GM18867 (cell line): ENCODE measurements at regions not wholly inside any gene's neighbourhood (a gene's known extent, or its start where the extent isn't known, plus 50 kb on each side); places are given as distances from the start of the nearest gene placed in this dataset.

Experiments
- ATAC-seq: cut with Tn5 transposase; IDR thresholded peaks from one replicate; pipeline ENCODE4 v1.9.1; 2021; ENCODE audit warnings: mild to moderate bottlenecking, moderate library complexity; ENCODE audit not compliant: unreplicated experiment

DNA sequence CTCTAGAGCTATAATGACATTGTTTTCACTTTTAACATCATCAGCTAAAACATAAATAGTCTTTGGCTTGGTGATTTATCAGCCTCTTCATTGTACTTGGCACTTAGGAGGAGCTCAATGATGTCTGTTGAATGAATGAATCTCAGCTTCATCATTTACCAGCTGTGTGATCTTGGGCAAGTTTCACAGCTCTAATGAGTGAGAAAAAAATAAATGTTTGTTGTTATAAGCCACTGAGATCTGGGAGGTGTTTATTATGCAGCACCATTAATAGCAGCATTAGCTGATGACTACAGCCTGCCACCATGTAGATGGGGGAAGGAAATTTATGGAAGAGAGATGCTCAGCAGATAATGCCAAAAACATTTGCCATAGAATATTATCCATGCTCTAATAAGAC is 63.6 kb upstream of the C1QTNF7 start:
- ATAC-seq: no peak

GRCh38 chr4:15365641-15366040 is 62.2 kb upstream of the C1QTNF7 start:
- no peak for ATAC-seq

DNA sequence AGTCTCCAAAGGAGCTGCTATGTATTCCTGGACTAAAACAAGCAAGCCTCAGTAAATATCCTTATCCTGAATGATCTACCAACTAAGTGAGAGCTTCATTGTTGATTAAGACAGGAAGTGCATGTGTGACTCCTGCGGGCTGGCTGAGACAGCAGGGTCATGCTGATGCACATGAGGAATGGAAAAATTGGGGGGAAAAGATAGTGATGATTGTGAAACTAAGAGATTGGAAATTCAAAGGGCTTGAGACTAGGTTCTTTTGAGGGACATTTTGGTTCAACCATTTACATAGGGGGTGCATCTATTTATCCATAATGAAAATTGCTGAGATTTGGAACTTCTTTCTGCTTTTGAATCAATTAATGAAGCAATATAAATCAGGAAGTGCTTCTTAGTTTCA is 61.1 kb upstream of the C1QTNF7 start:
- no peak for ATAC-seq

DNA sequence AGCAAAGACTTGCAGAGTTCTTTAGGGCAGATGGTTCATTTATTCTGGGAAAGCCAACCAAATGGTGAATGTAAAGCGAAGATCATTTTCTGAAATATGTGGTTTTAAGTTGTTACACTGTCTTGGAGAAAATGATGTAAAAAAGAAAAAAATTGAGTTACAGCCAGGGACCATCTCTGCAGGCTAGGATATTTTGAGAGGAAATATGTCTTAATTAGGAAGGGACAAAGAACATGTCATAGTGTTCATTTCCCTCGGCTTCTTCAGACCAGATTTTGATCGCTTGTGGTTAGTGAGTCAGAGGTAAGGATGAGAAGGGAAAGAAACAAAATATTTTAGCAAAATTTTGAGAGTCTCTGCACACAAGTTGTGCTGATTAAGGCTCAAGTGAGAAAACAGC is 59.0 kb upstream of the C1QTNF7 start:
- no peak for ATAC-seq

- ATAC-seq: no peak
These were observed 57.5 kb upstream of the C1QTNF7 start for GRCh38 chr4:15370296-15370695.

DNA sequence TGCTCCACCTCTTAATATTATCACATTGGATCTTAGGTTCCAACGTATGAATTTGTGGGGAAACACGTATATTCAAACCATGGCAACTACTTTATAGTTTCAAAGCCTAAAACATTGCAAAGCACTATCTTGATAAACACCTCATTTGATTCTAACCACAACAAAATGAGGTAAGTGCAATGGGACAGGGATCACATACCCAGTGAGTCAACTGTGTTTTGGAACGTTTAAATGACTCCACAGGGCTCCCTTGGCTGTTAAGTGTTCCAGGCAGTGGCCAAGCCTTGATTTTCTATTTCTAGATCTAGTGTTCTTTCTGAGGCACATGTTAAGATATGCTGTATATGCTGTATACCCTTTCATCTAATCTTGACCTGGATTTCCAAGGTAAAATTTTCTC is 54.5 kb upstream of the C1QTNF7 start:
- ATAC-seq: no peak

DNA sequence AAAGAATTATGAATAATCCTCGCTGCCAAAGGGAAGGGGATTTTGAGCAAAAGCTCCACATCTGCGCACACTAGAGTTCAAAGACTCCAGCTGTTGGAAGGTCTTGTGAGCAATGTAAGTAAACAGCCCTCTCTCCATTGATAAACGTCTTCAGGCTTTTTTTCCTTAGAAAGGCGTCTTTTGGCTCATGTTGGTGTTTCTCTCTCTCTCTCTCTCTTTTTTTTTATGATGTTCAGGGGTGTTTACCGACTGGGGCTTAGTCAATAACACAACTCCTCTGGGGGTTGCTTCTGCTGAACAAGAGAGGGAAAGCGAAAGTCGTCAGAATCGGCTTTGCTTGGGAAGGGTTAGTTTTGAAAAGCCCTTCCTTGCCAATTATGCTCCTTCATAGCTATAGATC is 53.2 kb upstream of the C1QTNF7 start:
- ATAC-seq: no peak

DNA sequence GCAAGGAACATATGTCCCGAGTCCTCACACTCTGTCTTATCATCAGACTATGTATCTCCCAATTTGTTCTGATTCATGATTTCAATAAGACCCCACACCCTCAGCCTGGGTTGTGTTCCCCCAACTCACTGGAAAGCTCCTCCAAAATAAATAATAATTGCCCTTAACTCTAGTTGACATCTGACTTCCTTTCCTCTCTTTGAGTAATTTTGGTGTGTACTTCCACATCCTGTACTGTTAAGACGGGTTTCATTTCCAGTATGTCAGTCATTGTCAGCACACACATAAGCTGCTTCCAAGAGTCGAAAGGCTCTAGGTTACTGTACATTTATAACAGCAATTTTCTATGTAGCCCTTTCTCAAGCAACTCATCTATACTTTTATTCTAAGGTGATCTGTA is 52.2 kb upstream of the C1QTNF7 start:
- no peak for ATAC-seq

DNA sequence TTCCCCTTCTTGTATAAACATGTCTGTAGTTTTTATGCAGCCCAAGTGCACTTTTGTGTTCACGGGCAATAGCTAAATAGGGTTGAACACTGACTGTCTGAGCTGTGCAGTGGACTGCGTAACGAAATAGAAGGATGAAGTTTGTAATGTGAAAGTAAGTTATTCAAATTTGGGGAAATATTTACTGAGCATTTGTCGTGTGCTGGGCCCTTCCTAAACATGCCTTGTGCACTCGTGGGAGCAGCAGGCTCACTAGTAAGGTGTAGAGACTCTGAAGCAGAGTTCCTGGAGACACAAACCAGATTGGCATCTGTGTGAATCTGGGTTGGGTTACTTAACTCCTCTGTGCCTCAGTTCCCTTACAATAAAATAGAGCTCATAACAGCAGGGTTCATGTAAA is 51.7 kb upstream of the C1QTNF7 start:
- ATAC-seq: no peak

DNA sequence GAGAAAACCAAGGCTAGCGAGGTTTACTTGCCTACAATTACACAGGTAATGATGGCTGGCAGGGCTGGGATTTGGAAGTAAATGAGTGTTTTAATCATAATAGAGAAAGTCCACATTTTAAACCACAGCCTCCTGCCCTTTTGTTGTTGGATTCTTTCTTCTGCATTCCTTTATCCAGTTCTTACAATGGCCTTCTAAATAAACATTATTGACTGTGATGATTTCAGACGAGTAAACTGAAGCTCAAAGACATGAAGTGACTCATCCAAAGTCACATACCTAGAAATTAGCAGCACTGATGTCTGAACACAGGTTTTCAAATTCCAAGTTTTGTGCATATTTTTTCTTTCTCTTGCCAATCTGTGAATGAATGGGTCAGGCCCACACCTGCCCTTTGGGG is 51.2 kb upstream of the C1QTNF7 start:
- ATAC-seq: no peak
